Endothelial cell of umbilical vein (primary cell): ENCODE measurements at regions not wholly inside any gene's neighbourhood (a gene's known extent, or its start where the extent isn't known, plus 50 kb on each side); places are given as distances from the start of the nearest gene placed in this dataset.

ENCODE experiments used
- BruUV-seq: library from RNA; stranded (reverse); fragments of 400-500 nt; replicated peaks from 2 replicates; lab custom pipeline; 2021; lab: Mats Ljungman, UMichigan
- CTCF ChIA-PET: fragments of 300-600, 350-600 bp; sonication (Branson Sonifier 250); formaldehyde crosslinking; loops from one replicate; lab custom pipeline; 2021; ENCODE audit warnings: antibody characterized with exemption, inconsistent platforms; lab: Charles Lee
- POLR2A ChIA-PET: fragments of 300-600, 350-600 bp; sonication (Branson Sonifier 250); formaldehyde crosslinking; loops from one replicate; lab custom pipeline; 2021; ENCODE audit warnings: antibody characterized with exemption, inconsistent platforms; lab: Charles Lee
- DNase-seq: peaks from one replicate; pipeline ENCODE4 v3.0.0-alpha.2; 2011; ENCODE audit warnings: low read depth, low spot score
- FAIRE-seq: peaks from 2 replicates; lab custom pipeline; 2011; peaks lifted over from hg19 to GRCh38; lab: Jason Lieb, UNC
- H2AFZ ChIP-seq: 2 replicates; pipeline ENCODE4 v1.6.0; 2012; ENCODE audit warnings: low read depth, low read length, control low read depth, inconsistent platforms
- H3K27ac ChIP-seq: 2 replicates; pipeline ENCODE4 v1.5.1; 2011; ENCODE audit warnings: low read depth, mild to moderate bottlenecking, control low read depth, low read length, moderate library complexity; ENCODE audit not compliant: insufficient read depth
- H3K27me3 ChIP-seq, 2 experiments: 2 replicates each; pipeline versions ENCODE4 v1.6.0 to v1.6.1; 2011; ENCODE audit warnings: low read length in 2 of 2, mixed read lengths in 1 of 2; ENCODE audit not compliant: control insufficient read depth in 2 of 2, insufficient read depth in 2 of 2
- H3K36me3 ChIP-seq, 2 experiments: 2 replicates in 1 of 2; 3 replicates in 1 of 2; pipeline ENCODE4 v1.5.1; 2011; ENCODE audit warnings: low read length in 2 of 2, mild to moderate bottlenecking in 1 of 2, moderate library complexity in 1 of 2; ENCODE audit not compliant: control insufficient read depth in 2 of 2, insufficient read depth in 2 of 2; ENCODE audit errors: extremely low read depth in 1 of 2
- H3K4me1 ChIP-seq: 3 replicates; pipeline ENCODE4 v1.5.1; 2011; ENCODE audit warnings: mild to moderate bottlenecking, low read length; ENCODE audit not compliant: control insufficient read depth, insufficient read depth; ENCODE audit errors: extremely low read depth
- H3K4me2 ChIP-seq: 2 replicates; pipeline ENCODE4 v1.6.1; 2011; ENCODE audit warnings: low read length, control low read depth, mixed read lengths; ENCODE audit not compliant: insufficient read depth
- H3K4me3 ChIP-seq, 3 experiments: fragments of 200-600 bp in 1 of 3; sonication (generic), shearing (Covaris generic) in 1 of 3; replicated peaks in 1 of 3; 2 replicates each; pipeline ENCODE4 v1.5.1; 2011 to 2016; ENCODE audit warnings: control low read depth in 3 of 3, low read length in 3 of 3, mild to moderate bottlenecking in 2 of 3, inconsistent platforms in 1 of 3, low read depth in 1 of 3, moderate library complexity in 1 of 3; ENCODE audit not compliant: insufficient read depth in 1 of 3
- H3K79me2 ChIP-seq: 2 replicates; pipeline ENCODE4 v1.6.0; 2012; ENCODE audit warnings: low read length, inconsistent platforms; ENCODE audit not compliant: control insufficient read depth, insufficient read depth
- H3K9ac ChIP-seq: replicated peaks from 2 replicates; pipeline ENCODE3; 2011; ENCODE audit warnings: low read length, control low read depth; ENCODE audit not compliant: insufficient read depth; ENCODE audit errors: extremely low read depth
- H3K9me1 ChIP-seq: replicated peaks from 3 replicates; pipeline ENCODE4 v1.6.0; 2011; ENCODE audit warnings: mild to moderate bottlenecking, low read length; ENCODE audit not compliant: control insufficient read depth, insufficient read depth; ENCODE audit errors: extremely low read depth
- H3K9me3 ChIP-seq: replicated peaks from 2 replicates; pipeline ENCODE4 v1.5.1; 2012; ENCODE audit warnings: low read length, inconsistent platforms; ENCODE audit not compliant: control insufficient read depth, insufficient read depth
- H4K20me1 ChIP-seq: replicated peaks from 2 replicates; pipeline ENCODE3; 2011; ENCODE audit warnings: mild to moderate bottlenecking, low read length; ENCODE audit not compliant: control insufficient read depth, insufficient read depth; ENCODE audit errors: extremely low read depth
- EZH2 ChIP-seq: IDR thresholded peaks from 2 replicates; pipeline ENCODE4 v1.6.1; 2012; ENCODE audit warnings: borderline replicate concordance, low read depth, mild to moderate bottlenecking, moderate library complexity, low read length, inconsistent platforms; ENCODE audit not compliant: severe bottlenecking
- FOS ChIP-seq: IDR thresholded peaks from 2 replicates; pipeline ENCODE4 v1.6.1; 2011; ENCODE audit warnings: mild to moderate bottlenecking, low read length, moderate library complexity, borderline replicate concordance; ENCODE audit not compliant: insufficient read depth
- GATA2 ChIP-seq: IDR thresholded peaks from 2 replicates; pipeline ENCODE4 v1.7.0; 2011; ENCODE audit warnings: low read depth, mild to moderate bottlenecking, moderate library complexity, mixed read lengths, low read length; ENCODE audit not compliant: insufficient read length, insufficient read depth
- JUN ChIP-seq: IDR thresholded peaks from 2 replicates; pipeline ENCODE4 v1.6.1; 2011; ENCODE audit warnings: borderline replicate concordance, low read depth; ENCODE audit not compliant: insufficient read length, insufficient read depth
- MYC ChIP-seq: IDR thresholded peaks from one replicate; pipeline ENCODE4 v1.6.1; 2011; ENCODE audit warnings: mild to moderate bottlenecking, low read depth, low read length
- POLR2A ChIP-seq: IDR thresholded peaks from 2 replicates; pipeline ENCODE4 v1.6.1; 2012; ENCODE audit warnings: low read depth, mild to moderate bottlenecking, control low read depth, low read length
- POLR2AphosphoS5 ChIP-seq: IDR thresholded peaks from 2 replicates; pipeline ENCODE4 v1.6.1; 2012; ENCODE audit warnings: low read depth, mild to moderate bottlenecking, control low read depth, low read length, moderate library complexity; ENCODE audit not compliant: insufficient read depth
- dilution Hi-C: fragments of 300-500 bp; cut with MboI; formaldehyde crosslinking; loops from one replicate; pipeline ENCODE4 v1.15.0; 2019; ENCODE audit warnings: low sequenced_read_pairs; ENCODE audit not compliant: extremely low pct_ligation_motif_present
- intact Hi-C: fragments of 100-400 bp; cut with micrococcal nuclease; formaldehyde crosslinking; loops from one replicate; pipeline ENCODE4 v1.10.0; 2022
- TF ChIP-seq, protein P1 (sequence below): IDR thresholded peaks from 2 replicates; pipeline ENCODE4 v1.6.1; 2011; ENCODE audit not compliant: insufficient read depth, insufficient read length
- TF ChIP-seq, protein P2 (sequence below), 2 donors: IDR thresholded peaks; 1 replicate in 1 of 2; 2 replicates in 1 of 2; pipeline ENCODE4 v1.5.1; 2011; ENCODE audit warnings: low read length in 2 of 2, mild to moderate bottlenecking in 2 of 2, moderate library complexity in 2 of 2, control low read depth in 1 of 2, inconsistent platforms in 1 of 2, low read depth in 1 of 2; ENCODE audit not compliant: insufficient read depth in 1 of 2; ENCODE audit errors: extremely low read depth in 1 of 2

DNA sequence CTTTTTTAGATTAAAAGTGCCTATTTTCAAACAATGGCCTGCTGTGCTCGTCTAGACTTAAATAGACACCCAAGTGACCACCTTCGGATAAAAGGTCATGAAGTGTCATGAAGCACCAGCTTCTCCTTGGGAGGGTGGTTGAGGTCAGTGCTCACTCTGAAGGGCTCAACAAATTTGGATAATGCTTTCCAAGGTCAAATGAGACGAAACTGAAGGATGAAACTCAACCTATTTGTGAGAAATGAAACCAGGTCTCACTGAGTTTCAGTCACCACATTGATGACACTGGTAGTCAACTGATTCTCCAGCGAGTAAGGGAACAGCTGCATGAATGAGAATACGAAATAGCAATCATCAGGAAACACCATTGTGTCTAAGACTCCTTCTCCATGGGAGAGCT lies 852.6 kb downstream of the NTRK3 start:
- ChIA-PET CTCF (no interaction called here), POLR2A (no interaction called here)
- intact Hi-C loops = no loop called here
- dilution Hi-C loops = no loop called here
- no TSS peak for BruUV-seq
- no peak overlapping the region for H2AFZ ChIP-seq
- no peak overlapping the region for H3K9ac ChIP-seq
- no peaks in the 10 kb centered on the region for H3K79me2 ChIP-seq
- no peaks in the 10 kb centered on the region for H3K9me1 ChIP-seq
- H3K36me3 ChIP-seq = no peaks in the 10 kb centered on the region
- H3K4me3 ChIP-seq = no peak overlapping the region
- H3K27ac ChIP-seq = no peak overlapping the region
- DNase-seq (no peak), FAIRE-seq (no peak)
- TF ChIP-seq EZH2 = no peak
- no peak for TF ChIP-seq POLR2A
- no peak for TF ChIP-seq GATA2
- TF ChIP-seq, protein P1, sequence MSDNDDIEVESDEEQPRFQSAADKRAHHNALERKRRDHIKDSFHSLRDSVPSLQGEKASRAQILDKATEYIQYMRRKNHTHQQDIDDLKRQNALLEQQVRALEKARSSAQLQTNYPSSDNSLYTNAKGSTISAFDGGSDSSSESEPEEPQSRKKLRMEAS = no peak
- TF ChIP-seq JUN = no peak
- no peak for TF ChIP-seq MYC
- no peak for TF ChIP-seq POLR2AphosphoS5
- TF ChIP-seq, protein P2, sequence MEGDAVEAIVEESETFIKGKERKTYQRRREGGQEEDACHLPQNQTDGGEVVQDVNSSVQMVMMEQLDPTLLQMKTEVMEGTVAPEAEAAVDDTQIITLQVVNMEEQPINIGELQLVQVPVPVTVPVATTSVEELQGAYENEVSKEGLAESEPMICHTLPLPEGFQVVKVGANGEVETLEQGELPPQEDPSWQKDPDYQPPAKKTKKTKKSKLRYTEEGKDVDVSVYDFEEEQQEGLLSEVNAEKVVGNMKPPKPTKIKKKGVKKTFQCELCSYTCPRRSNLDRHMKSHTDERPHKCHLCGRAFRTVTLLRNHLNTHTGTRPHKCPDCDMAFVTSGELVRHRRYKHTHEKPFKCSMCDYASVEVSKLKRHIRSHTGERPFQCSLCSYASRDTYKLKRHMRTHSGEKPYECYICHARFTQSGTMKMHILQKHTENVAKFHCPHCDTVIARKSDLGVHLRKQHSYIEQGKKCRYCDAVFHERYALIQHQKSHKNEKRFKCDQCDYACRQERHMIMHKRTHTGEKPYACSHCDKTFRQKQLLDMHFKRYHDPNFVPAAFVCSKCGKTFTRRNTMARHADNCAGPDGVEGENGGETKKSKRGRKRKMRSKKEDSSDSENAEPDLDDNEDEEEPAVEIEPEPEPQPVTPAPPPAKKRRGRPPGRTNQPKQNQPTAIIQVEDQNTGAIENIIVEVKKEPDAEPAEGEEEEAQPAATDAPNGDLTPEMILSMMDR (IDR thresholded peaks at IDR 0.05; ENCODE audit: extremely low read depth in 1 of 2, insufficient read depth in 1 of 2, low read depth in 1 of 2, low read length in 2 of 2) = no peak
- TF ChIP-seq FOS = no peak
- H3K4me1 ChIP-seq = no peaks in the 10 kb centered on the region
- peaks cover 1% of the 10 kb centered on the region for H3K9me3 ChIP-seq
- no peaks in the 10 kb centered on the region for H4K20me1 ChIP-seq
- H3K27me3 ChIP-seq = no peaks in the 10 kb centered on the region
- H3K4me2 ChIP-seq = no peak overlapping the region
